ENCODE measurements at regions not wholly inside any gene's neighbourhood (a gene's known extent, or its start where the extent isn't known, plus 50 kb on each side); places are given as distances from the start of the nearest gene placed in this dataset.

DNA sequence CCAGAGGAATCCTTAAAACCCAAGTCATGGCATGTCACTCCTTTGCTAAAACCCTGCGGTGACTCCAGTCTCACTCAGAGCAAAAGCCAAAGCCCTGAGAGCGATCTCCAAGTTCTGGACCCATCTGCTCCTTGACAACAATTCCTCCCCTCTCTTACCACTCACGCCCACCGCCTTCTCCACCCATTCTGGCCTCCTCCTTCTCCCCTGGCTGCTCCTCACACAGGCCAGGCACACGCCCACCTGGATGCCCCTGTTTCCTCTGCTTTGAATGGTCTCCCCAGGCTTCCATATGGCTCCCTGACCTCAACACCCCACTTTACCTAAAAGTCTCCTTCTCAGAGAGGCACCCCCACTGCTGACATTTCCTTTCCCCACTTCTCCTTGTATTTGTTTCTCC lies 146.1 kb upstream of the LINGO1 start:
- Histone ChIP-seq H3K27me3 (replicated peaks; ENCODE audit: insufficient read depth, low read length) (peaks cover 11% of the 10 kb centered on the region), H3K9ac (ENCODE audit: low read length) (no peak overlapping the region), H3K4me1 (ENCODE audit: low read length) (no peaks in the 10 kb centered on the region), H3K79me2 (ENCODE audit: low read length) (no peaks in the 10 kb centered on the region), H3K27ac (ENCODE audit: low read length) (no peak overlapping the region), H3K4me3 (ENCODE audit: low read length) (no peak overlapping the region), H3K9me3 (replicated peaks; ENCODE audit: insufficient read depth, low read length) (no peaks in the 10 kb centered on the region), H3K36me3 (replicated peaks; ENCODE audit: insufficient read depth, low read length) (no peaks in the 10 kb centered on the region), H3K9me2 (replicated peaks; ENCODE audit: insufficient read depth, low read length) (no peaks in the 10 kb centered on the region), H3K4me2 (ENCODE audit: low read depth, low read length) (no peak overlapping the region), H4K20me1 (ENCODE audit: insufficient read depth, low read length) (no peaks in the 10 kb centered on the region), H2AFZ (ENCODE audit: low read length) (no peak overlapping the region), H3F3A (ENCODE audit: insufficient read depth, low read length) (no peaks in the 10 kb centered on the region)
- no peak for TF ChIP-seq EZH2 (optimal IDR thresholded peaks at IDR 0.05; ENCODE audit: low read depth, low read length)
- TF ChIP-seq EZH2phosphoT487 (IDR thresholded peaks at IDR 0.05; ENCODE audit: low read length): no peak
- TF ChIP-seq, protein P1, sequence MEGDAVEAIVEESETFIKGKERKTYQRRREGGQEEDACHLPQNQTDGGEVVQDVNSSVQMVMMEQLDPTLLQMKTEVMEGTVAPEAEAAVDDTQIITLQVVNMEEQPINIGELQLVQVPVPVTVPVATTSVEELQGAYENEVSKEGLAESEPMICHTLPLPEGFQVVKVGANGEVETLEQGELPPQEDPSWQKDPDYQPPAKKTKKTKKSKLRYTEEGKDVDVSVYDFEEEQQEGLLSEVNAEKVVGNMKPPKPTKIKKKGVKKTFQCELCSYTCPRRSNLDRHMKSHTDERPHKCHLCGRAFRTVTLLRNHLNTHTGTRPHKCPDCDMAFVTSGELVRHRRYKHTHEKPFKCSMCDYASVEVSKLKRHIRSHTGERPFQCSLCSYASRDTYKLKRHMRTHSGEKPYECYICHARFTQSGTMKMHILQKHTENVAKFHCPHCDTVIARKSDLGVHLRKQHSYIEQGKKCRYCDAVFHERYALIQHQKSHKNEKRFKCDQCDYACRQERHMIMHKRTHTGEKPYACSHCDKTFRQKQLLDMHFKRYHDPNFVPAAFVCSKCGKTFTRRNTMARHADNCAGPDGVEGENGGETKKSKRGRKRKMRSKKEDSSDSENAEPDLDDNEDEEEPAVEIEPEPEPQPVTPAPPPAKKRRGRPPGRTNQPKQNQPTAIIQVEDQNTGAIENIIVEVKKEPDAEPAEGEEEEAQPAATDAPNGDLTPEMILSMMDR (IDR thresholded peaks at IDR 0.05; ENCODE audit: low read length): no peak
- no peak for DNase-seq

DNA sequence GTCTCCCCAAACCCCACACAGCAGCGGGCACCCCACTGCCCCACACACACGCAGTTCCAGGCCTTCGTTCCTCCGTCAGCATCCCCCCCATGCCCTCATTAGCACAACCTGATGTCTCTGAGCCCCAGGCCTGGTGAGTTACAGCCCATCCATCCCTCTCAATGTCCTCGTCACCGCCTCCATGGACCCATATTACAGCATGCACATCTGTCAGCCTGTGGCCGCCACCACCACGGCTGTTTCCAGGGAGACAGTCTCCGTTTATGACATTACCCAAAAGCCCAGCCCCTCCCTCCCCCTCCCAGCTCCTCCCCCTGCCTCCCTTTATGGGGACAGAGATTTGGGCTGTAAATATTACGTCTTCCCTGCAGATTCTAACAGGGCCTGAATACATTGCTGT lies 143.1 kb upstream of the LINGO1 start:
- no peaks in the 10 kb centered on the region for H3F3A ChIP-seq (ENCODE audit: insufficient read depth, low read length)
- H3K36me3 ChIP-seq (replicated peaks; ENCODE audit: insufficient read depth, low read length): no peaks in the 10 kb centered on the region
- H4K20me1 ChIP-seq (ENCODE audit: insufficient read depth, low read length): no peaks in the 10 kb centered on the region
- H3K4me1 ChIP-seq (ENCODE audit: low read length): no peaks in the 10 kb centered on the region
- H3K4me2 ChIP-seq (ENCODE audit: low read depth, low read length): no peak overlapping the region
- no peak overlapping the region for H2AFZ ChIP-seq (ENCODE audit: low read length)
- no peaks in the 10 kb centered on the region for H3K79me2 ChIP-seq (ENCODE audit: low read length)
- H3K9me2 ChIP-seq (replicated peaks; ENCODE audit: insufficient read depth, low read length): no peaks in the 10 kb centered on the region
- H3K9me3 ChIP-seq (replicated peaks; ENCODE audit: insufficient read depth, low read length): no peaks in the 10 kb centered on the region
- H3K9ac ChIP-seq (ENCODE audit: low read length): no peak overlapping the region
- H3K27ac ChIP-seq (ENCODE audit: low read length): no peak overlapping the region
- H3K4me3 ChIP-seq (ENCODE audit: low read length): no peak overlapping the region
- TF ChIP-seq EZH2phosphoT487 (IDR thresholded peaks at IDR 0.05; ENCODE audit: low read length) (no peak), EZH2 (optimal IDR thresholded peaks at IDR 0.05; ENCODE audit: low read depth, low read length) (no peak)
- TF ChIP-seq, protein P1 (IDR thresholded peaks at IDR 0.05; ENCODE audit: low read length): no peak
- no peaks in the 10 kb centered on the region for H3K27me3 ChIP-seq (replicated peaks; ENCODE audit: insufficient read depth, low read length)
- no peak for DNase-seq

DNA sequence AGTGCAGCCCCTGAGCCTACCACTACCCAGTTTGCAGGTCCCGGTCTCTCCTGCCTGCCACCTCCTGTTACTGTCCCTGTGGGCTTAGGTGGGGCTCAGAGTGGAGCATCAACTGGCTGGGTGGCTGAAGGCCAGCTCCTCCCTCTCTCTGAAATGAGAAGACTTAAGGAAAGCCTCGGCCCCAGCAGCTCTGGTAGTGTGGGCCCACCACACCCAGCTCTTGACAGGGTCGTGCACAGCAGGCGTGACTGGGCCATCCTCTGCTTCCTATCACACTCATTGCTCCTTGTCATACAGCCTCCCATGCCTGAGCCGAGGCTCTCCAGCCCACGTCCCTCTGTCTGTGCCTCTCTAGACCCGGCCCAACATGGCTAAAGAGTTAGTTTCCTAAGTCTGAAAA lies 142.7 kb upstream of the LINGO1 start:
- Histone ChIP-seq H3K9me2 (replicated peaks; ENCODE audit: insufficient read depth, low read length) (no peaks in the 10 kb centered on the region), H3K36me3 (replicated peaks; ENCODE audit: insufficient read depth, low read length) (no peaks in the 10 kb centered on the region), H3K27me3 (replicated peaks; ENCODE audit: insufficient read depth, low read length) (no peaks in the 10 kb centered on the region), H2AFZ (ENCODE audit: low read length) (no peak overlapping the region), H4K20me1 (ENCODE audit: insufficient read depth, low read length) (no peaks in the 10 kb centered on the region), H3K4me3 (ENCODE audit: low read length) (no peak overlapping the region), H3K79me2 (ENCODE audit: low read length) (no peaks in the 10 kb centered on the region), H3F3A (ENCODE audit: insufficient read depth, low read length) (no peaks in the 10 kb centered on the region), H3K9ac (ENCODE audit: low read length) (no peak overlapping the region), H3K27ac (ENCODE audit: low read length) (no peak overlapping the region), H3K4me1 (ENCODE audit: low read length) (no peaks in the 10 kb centered on the region), H3K4me2 (ENCODE audit: low read depth, low read length) (no peak overlapping the region), H3K9me3 (replicated peaks; ENCODE audit: insufficient read depth, low read length) (no peaks in the 10 kb centered on the region)
- no peak for DNase-seq
- TF ChIP-seq, protein P1 (IDR thresholded peaks at IDR 0.05; ENCODE audit: low read length): no peak
- TF ChIP-seq EZH2 (optimal IDR thresholded peaks at IDR 0.05; ENCODE audit: low read depth, low read length): no peak
- TF ChIP-seq EZH2phosphoT487 (IDR thresholded peaks at IDR 0.05; ENCODE audit: low read length): no peak

All from MM.1S (cell line).